ENCODE measurements at regions not wholly inside any gene's neighbourhood (a gene's known extent, or its start where the extent isn't known, plus 50 kb on each side); places are given as distances from the start of the nearest gene placed in this dataset.

GRCh38 chr11:104476898-104477297 lies 313.0 kb upstream of the PDGFD start:
- no peak for TF ChIP-seq CTCF (conservative IDR thresholded peaks at IDR 0.05; ENCODE audit: low read depth, low read length)
- DNase-seq (ENCODE audit: low read depth) = no peak
- H3K4me3 ChIP-seq (ENCODE audit: low read length) = no peak overlapping the region

GRCh38 chr11:104476454-104476853 lies 312.5 kb upstream of the PDGFD start:
- TF ChIP-seq CTCF (conservative IDR thresholded peaks at IDR 0.05; ENCODE audit: low read depth, low read length) = no peak
- no peak for DNase-seq (ENCODE audit: low read depth)

GRCh38 chr11:104467404-104467803 lies 303.5 kb upstream of the PDGFD start:
- DNase-seq (ENCODE audit: low read depth) = no peak
- TF ChIP-seq CTCF (conservative IDR thresholded peaks at IDR 0.05; ENCODE audit: low read depth, low read length) = no peak
- no peak overlapping the region for H3K4me3 ChIP-seq (ENCODE audit: low read length)

More at GRCh38 chr11:104476454-104476853, 312.5 kb upstream of the PDGFD start:
- H3K4me3 ChIP-seq (ENCODE audit: low read length) = no peak overlapping the region

GRCh38 chr11:104465321-104465720 lies 301.4 kb upstream of the PDGFD start:
- no peak for TF ChIP-seq CTCF (conservative IDR thresholded peaks at IDR 0.05; ENCODE audit: low read depth, low read length)
- no peak for DNase-seq (ENCODE audit: low read depth)

GRCh38 chr11:104464691-104465090 lies 300.7 kb upstream of the PDGFD start:
- TF ChIP-seq CTCF (conservative IDR thresholded peaks at IDR 0.05; ENCODE audit: low read depth, low read length) = no peak
- DNase-seq (ENCODE audit: low read depth) = no peak
- H3K4me3 ChIP-seq (ENCODE audit: low read length) = no peak overlapping the region

More at GRCh38 chr11:104465321-104465720, 301.4 kb upstream of the PDGFD start:
- H3K4me3 ChIP-seq (ENCODE audit: low read length) = no peak overlapping the region

- H3K4me3 ChIP-seq (ENCODE audit: low read length) = no peak overlapping the region
- no peak for TF ChIP-seq CTCF (conservative IDR thresholded peaks at IDR 0.05; ENCODE audit: low read depth, low read length)
- no peak for DNase-seq (ENCODE audit: low read depth)
Observed at GRCh38 chr11:104462341-104462740, 298.4 kb upstream of the PDGFD start.

- TF ChIP-seq CTCF (conservative IDR thresholded peaks at IDR 0.05; ENCODE audit: low read depth, low read length) = no peak
- no peak for DNase-seq (ENCODE audit: low read depth)
- no peak overlapping the region for H3K4me3 ChIP-seq (ENCODE audit: low read length)
Observed at GRCh38 chr11:104451197-104451893, 287.4 kb upstream of the PDGFD start.
